HG02943 (cell line): ENCODE measurements at regions not wholly inside any gene's neighbourhood (a gene's known extent, or its start where the extent isn't known, plus 50 kb on each side); places are given as distances from the start of the nearest gene placed in this dataset.
"Not testable (repeated sequence)": the region's sequence is repeated elsewhere in the genome, so short reads cannot be mapped to it uniquely, and the experiment has no call there.

ENCODE experiments used
- ATAC-seq: cut with Tn5 transposase; IDR thresholded peaks from one replicate; pipeline ENCODE4 v1.9.1; 2021; ENCODE audit warnings: mild to moderate bottlenecking, low read depth, moderate library complexity; ENCODE audit not compliant: unreplicated experiment

DNA sequence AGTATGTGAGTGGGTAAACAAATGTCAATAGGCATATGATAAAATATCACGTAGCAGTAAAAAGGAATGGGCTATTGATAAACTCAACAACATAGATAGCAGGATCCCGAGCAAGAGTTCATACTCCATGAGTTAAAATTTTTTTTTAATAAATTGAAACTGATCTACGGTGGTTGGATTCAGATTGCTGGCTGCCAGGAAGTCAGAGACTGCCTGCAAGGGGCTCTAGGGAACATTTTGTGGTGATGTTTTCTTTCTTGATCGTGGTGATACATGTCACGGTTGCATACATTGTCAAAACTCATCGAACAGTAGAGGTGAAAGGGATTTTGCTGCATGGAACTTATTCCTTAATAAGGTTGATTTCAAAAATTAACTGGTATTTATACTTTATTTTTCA is 62.6 kb upstream of the WNT7B start:
- ATAC-seq, result no peak

DNA sequence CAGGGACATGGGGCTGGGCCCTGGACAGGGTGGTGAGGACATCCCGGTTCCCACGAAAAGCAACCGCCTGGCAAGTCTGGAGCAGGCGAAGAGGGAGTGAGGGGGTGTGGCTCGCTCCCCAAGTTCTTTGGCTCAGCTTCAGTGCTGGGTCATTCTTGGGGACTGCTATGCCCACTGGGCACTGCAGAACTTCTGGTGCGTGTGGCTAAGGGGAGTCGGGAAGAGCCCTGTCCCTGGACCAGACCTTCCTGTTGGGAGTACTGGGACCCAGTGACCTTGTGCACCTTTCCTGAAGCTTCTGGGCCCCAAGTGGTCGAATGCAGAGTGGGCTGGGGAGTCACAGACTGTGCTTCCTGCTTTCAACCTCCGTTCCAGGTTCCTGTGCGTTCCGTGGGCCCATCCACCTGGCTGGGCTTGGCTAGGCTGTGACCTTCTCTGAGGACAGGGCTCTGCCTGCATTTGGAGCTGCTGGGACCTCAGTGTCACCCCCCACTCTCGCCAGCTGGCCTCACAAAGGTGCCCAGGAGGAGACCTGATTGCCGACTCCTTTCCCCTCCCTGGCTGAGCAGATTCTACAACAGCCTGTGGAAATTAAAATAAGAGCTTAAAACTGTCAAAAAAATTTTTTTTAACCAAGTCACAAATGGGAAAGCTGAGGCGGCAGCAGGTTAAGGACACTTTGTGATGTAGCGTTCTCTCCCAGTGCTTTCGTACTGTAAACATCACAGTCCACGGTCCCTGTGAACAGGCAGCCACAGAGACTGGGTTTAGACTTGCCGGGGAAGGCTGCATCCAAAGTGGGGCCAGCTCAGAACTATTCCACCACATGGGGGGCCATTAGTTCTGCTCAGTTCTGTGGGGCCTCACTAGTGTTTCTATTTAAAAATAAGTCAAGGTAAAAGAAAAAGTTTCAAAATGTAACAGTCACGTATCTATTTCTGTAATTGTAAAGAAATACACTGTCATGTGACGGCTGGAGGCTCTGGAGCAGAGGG is 63.8 kb upstream of the WNT7B start:
- ATAC-seq, result no peak

DNA sequence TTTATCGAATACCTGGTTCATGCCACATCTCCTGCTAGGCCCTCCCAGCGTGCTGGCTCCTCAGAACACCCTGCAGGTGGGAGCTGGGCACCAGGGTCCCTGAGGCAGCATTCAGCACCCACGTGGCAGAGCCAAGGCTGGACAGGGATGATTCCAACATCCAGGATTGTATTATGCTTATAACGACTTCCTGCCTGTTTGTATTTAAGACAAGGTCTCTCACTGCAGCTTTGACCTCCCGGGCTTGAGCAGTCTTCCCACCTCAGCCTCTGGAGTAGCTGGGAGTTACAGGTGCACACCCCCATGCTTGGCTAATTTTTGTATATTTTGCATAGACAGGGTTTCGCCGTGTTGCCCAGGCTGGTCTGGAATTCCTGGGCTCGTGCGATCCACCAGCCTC is 64.7 kb upstream of the WNT7B start:
- ATAC-seq, result no peak

DNA sequence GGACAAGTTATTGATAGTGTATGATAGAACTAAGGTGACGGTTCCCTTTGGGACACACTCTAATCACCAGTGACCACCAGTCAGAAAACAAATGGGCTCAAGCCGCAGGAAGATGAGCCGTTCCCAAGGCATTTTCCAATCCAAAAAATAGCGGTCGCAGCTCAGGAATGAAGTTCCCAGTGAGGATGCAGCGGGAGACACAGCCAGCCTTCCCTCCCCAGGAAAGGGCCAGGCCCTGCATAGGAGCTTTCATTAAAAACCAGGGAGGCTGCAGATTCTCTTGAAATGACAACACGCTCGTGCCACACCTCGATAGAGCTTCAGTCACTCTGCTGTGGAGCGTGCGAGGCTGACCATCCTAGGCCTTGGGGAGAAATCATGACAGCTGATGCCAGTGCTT is 65.8 kb upstream of the WNT7B start:
- no peak for ATAC-seq

DNA sequence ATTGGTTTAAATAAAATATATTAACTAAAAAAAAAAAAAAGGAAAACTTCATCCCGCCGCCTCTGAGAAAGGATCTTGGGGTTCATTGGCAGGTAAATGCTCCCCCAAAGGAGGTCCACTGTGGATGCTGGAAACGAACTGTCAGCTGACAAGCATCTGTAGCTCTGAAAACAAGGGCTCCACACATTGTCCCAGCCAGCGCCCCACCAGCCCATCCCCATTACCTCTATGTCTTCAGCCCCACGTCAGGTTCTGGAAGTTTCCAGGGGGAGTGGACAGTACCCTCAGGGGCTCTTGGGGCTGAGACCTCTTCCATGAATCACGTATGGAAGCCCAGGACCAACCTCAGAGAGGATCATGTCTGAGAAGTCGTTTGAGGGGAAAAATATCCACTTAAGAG is 66.4 kb upstream of the WNT7B start:
- no peak for ATAC-seq

DNA sequence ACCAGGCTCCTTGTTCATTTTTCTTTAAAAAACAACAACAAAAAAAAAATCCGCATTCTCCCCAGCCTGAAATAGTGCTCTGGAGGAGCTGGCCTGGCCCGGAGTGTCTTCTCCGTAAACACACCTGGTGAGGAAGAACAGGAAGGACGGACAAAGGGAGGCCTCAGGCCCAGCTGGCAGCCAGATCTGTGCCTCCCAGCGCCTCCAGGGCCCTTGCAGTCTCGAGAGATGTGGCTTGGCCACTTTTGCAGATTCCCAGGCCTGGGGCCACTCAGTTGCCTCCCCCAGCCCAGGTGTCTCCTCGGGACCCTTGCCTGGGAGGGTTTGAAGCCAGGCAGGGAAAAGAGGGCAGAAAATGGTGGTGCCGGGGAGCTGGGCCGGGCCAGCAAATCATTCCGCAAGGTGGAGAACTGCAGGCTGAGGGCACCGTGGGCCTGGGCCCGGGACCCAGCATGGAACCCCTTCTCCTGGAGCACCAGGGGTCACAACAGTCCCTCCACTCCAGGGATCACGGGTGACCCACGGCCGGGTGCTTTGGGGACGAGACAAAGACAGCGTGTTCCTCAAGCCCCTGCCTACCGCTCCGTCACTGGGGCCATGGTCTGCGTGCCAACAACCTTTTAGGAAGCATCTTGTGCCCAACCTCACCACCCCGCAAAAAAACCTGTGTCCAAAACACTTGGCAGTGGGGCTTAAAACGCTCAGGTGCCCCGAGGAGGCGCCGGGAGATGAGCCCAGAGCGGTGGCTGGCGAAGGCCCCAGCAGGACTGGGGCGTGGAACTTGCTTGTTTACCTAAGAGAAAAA is 67.1 kb upstream of the WNT7B start:
- ATAC-seq, result no peak

DNA sequence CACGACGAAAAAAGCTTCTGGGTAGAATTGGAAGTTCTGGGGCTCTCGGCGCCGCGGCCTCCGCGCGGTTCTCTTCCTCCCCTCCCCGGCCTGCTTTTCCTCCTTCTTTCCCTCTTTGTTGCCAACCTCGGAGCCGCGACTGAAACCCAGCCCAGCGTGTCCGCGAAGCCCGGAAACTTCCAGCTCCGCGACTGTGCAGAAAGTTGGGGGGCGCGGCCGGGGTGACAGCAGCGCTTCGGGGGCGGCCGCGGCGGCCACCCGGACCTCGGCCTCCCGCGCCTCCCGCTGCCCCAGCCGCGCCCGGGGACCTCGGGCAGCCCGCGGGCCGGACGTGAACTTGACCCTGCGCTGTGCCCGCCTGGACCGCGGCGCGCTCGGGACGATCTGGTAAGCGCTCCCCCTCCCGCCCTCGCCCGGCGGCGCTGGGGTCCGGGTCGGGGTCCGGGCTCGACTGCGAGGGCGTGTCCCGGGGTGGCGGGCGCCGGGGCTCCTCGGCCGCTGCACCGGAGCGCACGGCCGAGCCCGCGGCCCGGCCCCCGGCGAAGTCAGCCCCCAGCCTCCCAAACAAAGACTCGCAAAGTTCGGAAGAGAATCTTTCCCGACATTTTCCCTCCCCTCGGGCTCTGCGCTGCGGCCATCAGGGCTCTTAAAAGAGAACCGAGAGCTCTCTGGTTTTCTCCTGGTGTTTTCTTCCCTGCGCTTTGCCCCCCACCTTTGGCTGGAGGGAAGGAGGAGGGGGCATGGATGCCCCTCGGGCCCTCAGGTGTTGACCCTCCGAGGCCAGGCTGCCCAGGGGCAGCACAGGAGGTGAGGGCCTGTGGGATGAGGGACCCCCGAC is 67.9 kb upstream of the WNT7B start:
- no peak for ATAC-seq

DNA sequence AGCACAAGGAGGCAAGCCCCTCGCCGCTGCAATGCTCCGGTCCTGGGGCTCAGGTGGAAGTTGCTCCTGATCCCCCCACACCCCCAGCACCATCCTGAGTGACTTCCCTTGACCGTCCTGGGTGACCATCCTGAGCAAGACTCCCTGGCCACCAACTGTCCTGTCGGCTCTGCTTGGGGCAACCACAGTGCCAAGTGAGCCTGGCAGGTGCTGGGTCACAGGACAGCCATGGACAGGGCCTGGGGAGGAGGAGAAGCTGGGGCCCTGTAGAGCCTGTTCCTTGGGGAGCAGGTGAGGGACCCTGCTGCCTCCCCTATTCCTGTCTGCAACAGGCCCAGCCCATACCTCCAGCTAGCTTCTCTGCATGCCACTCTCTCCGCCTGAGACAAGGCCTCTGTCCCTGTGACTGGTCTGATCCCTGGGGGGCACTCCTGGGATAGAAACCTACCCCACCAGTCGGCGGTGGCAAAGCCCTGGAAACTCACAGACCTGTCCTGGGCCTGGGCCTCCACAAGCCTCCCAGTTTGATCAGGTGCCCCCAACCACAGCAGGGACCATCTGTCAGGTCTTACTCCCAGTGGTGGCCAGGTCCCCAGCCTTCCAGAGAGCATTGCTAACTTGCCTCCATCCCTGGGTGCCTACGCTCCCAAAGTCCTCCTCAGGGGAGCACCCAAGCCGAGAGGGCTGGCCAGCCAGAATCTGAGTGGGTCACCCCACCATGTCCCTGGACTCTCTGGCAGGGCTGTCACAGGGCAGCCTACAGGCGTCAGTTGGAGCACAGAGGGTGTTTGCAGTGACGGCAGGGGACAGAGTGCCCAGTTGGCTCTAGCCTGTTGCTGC is 68.7 kb upstream of the WNT7B start:
- no peak for ATAC-seq

DNA sequence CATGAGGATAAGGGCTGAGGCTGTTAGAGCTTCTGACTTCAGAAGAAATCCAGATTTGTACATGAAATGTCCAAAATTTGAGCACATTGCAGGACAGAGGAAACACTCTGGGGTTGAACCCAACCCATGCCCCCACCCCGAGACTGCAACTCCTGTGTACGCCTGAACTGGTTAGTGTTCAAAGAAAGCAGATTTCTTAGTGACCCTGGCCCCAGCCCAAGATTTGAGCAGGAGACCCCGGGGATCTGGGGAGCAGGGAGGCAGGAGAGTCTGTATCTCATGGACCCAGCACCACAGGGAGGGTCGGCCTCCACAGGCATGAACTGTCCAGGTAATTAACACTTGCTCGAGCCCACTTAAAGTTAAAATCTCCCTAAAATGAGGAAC is 69.3 kb upstream of the WNT7B start:
- ATAC-seq, result no peak

DNA sequence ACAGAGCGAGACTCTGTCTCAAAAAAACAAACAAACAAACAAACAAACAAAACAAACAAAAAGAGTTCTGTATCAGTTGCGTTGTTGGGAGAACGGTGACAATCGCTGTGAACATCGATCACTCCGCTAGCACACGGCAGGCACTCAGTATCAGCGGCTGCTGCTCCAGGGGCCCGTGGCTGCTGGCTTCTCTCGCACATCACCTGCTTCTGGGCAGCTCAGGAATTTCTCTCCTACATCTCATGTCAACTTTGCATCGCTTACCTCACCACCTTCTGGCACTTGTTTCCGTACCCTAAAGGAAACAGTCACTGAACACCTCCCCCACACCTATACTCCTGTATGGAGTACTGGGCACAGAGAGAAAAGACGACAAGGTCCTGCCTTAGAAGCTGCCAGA is 70.3 kb upstream of the WNT7B start:
- ATAC-seq, result no peak

DNA sequence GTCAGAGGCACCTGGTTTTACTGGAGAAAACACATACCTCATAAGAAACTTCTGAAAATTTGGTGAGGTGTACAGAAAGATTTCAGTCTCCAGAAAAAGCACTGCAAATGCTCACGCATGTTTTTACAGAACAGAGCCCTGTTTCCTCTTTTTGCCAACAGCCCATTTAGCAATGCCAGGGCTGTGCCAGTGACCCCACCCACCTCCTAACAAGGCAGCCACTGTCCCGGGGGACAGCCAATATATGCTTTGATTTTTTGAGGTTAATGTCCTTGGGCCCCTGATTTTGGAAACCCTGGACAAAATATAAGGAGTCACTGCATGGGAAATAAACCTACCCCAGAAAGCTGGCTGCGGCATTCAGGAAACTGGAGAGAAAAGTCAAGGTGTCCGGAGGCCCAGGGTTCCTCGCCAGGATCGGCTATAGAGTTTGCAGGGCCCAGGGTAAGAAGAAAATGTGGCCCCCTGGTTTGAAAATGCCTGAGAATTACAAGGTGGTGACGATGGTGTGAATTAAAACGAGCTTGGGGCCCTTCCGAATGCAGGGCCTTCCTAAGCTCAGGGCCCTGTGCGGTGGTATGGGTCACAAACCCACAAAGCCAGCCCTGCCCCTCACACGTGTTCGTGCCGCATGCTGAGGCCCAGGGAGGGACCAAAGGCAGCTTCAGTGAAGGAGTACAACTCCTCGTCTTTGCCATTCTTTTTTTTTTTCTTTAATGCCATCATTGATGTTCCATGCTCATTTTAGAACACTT is 71.1 kb upstream of the WNT7B start:
- no peak for ATAC-seq

DNA sequence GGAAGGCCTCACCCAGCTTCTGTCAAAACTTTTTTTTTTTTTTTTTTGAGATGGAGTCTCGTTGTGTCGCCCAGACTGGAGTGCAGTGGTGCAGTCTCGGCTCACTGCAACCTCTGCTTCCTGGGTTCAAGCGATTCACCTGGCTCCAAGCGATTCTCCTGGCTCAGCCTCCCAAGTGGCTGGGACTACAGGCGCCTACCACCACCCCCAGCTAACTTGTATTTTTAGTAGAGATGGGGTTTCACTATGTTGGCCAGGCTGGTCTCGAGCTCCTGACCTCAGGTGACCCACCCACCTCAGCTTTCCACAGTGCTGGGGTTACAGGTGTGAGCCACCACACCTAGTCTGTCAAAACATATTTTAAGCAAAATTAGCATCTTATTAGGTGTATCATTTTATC is 71.7 kb upstream of the WNT7B start:
- not testable (repeated sequence) for ATAC-seq

DNA sequence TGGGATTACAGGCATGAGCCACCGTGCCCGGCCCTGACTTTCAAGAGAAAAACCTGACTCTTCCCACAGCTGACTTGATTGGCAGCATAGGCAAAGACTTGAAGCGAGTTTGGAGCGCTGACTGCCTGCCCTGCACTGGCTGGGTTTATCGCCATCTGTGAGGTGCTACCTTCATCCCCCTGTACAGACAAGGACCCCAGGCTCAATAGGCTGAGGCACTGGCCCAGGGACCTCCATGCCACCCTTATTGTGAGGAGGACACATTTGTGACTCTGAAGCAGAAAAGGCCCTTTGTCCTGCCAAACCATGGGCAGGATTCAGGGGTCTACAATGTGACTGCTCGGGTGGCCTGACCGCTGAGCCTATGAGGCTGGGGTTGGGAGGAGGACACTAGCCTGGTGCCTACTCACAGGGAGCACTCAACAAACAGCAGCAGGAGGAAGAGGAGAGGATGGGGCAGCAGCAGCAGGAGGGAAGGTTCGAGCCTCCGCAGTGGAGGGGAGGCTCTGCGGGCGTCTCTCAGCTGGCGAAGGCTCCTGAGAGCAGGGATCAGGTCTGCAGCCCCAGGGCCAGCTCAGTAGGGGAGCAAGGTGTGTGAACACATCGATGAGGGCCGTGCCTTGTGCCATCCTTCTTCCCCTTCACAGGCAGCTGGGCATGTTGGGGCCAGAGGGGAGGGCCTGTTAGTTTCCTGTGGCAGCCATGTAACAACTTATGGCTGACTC is 72.9 kb upstream of the WNT7B start:
- no peak for ATAC-seq

DNA sequence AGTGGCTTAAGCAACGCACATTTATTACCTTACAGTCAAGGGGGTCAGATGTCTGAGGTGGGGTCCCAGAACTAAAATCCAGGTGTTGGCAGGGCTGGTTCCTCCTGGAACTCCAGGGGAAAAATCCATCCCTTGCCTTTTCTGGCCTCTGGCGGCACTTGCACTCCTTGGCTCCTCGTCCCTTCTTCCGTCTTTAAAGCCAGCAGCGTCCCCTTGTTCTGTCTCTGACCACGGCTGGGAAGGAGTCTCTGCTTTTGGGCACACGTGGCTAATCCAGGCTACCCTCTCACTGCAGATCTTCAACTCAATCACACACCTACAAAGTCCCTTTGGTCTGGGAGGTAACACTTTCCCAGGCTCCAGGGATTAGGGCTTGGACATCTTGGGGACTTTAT is 73.5 kb upstream of the WNT7B start:
- no peak for ATAC-seq

DNA sequence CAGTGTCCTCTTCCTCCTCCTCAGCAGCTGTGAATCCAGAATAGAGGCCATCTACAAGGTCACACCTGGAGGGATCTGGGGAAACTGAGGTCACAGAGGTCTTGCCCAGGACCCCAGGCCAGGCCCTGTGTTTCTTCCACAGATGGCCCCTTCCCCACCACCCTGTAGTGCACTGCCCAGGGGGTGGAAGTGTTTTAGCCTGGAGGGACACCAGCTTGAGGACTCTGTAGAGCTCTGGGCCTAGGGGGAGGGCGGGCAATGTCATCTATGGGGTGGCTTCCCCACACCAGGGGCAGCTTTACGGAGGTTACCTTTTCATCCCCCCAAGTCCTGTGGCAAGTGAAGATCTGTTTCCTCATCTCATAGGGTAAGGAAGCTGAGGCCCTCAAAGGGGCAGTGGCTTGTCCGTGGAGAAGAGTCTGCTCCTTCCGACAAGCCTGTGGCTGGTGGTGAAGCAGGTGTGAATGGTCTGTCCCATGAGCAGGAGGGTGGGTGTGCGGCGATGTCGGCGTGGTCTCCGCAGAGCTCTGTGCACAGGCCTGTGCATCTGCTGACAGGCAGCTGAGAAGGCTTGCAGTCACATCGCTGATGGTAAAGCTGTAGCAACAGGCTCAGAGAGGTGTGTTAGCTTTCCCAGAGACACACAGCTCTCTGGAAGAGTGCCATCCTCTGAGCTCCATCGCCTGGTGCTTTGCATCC is 74.1 kb upstream of the WNT7B start:
- no peak for ATAC-seq

DNA sequence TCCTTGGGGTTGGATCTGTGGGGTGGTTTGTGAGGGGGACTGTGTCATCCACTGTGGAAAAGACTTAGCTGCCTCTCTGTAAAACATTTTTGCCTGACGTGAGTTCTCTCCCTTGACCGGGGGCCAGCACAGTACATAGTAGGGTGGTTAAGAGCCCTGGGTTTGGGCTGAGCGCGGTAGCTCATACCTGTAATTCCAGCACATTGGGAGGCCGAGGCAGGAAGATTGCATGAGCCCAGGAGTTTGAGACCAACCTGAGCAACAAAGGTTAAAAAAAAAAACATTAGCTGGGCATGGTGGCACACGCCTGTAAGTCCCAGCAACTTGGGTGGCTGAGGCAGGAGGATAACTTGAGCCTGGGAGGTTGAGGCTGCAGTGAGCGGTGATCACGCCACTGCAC is 74.7 kb upstream of the WNT7B start:
- no peak for ATAC-seq

DNA sequence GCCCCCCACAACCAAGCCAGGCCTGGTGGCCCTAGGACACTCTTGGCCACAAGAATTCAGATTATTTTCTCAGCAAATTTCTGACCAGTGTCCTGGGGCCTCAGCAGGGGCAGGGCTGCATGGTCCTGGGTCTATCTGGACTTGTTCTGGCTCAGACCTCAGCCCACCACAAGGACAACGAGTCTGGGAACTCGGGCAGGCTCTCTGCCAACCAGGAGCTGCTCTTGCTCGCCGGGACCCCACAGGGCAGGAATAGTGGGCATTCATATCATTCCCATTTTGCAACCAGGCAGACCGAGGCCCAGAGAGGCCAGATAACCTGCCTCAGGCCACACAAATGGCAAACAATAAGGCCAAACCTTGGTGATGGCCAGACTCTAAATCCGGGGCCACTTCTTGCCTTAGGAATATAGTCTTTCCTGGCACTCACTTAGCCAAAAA is 75.4 kb upstream of the WNT7B start:
- no peak for ATAC-seq
